MCF 10A (cell line): ENCODE measurements at regions not wholly inside any gene's neighbourhood (a gene's known extent, or its start where the extent isn't known, plus 50 kb on each side); places are given as distances from the start of the nearest gene placed in this dataset.

Experiments
- BruUV-seq: library from RNA; stranded (reverse); fragments of 400-500 nt; replicated peaks from 2 replicates; lab custom pipeline; 2021; lab: Mats Ljungman, UMichigan
- CTCF ChIA-PET: fragments of 300-600 bp; sonication (Branson Sonifier 250); formaldehyde crosslinking; extraction: SDS; loops from one replicate; lab custom pipeline; 2021; ENCODE audit warnings: antibody characterized with exemption, inconsistent platforms; lab: Yijun Ruan, JAX
- POLR2A ChIA-PET: fragments of 300-600, 350-650 bp; sonication (Branson Sonifier 250); formaldehyde crosslinking; extraction: SDS; loops from one replicate; lab custom pipeline; 2020; ENCODE audit warnings: antibody characterized with exemption, inconsistent platforms; lab: Yijun Ruan, JAX
- DNase-seq: peaks from one replicate; pipeline ENCODE4 v3.0.0-alpha.2; 2018; ENCODE audit not compliant: unreplicated experiment
- H3K27ac Mint-ChIP-seq: one replicate; pipeline ENCODE4 v1.8.0; 2022; ENCODE audit warnings: mild to moderate bottlenecking, low read depth, mixed read lengths; ENCODE audit not compliant: unreplicated experiment
- H3K27me3 Mint-ChIP-seq: one replicate; pipeline ENCODE4 v1.8.0; 2022; ENCODE audit warnings: mixed read lengths; ENCODE audit not compliant: insufficient read depth, unreplicated experiment
- H3K36me3 Mint-ChIP-seq: one replicate; pipeline ENCODE4 v1.8.0; 2022; ENCODE audit warnings: mild to moderate bottlenecking, moderate library complexity, mixed read lengths; ENCODE audit not compliant: insufficient read depth, unreplicated experiment
- H3K4me1 Mint-ChIP-seq: one replicate; pipeline ENCODE4 v1.8.0; 2022; ENCODE audit warnings: mixed read lengths; ENCODE audit not compliant: insufficient read depth, unreplicated experiment
- H3K4me3 Mint-ChIP-seq: one replicate; pipeline ENCODE4 v1.8.0; 2022; ENCODE audit warnings: mild to moderate bottlenecking, moderate library complexity, mixed read lengths; ENCODE audit not compliant: unreplicated experiment
- H3K9me3 Mint-ChIP-seq: one replicate; pipeline ENCODE4 v1.8.0; 2022; ENCODE audit warnings: mixed read lengths; ENCODE audit not compliant: unreplicated experiment
- CTCF ChIP-seq: fragments of 200-600 bp; IDR thresholded peaks from one replicate; pipeline ENCODE4 v1.8.0; 2022; ENCODE audit warnings: antibody characterized with exemption, mild to moderate bottlenecking; ENCODE audit not compliant: unreplicated experiment
- intact Hi-C: fragments of 100-400 bp; cut with micrococcal nuclease; formaldehyde crosslinking; loops from 2 replicates; pipeline ENCODE4 v1.14.1; 2022

- no peak for TF ChIP-seq CTCF
- BruUV-seq, result no TSS peak
- Mint-ChIP-seq H3K27ac (no peak overlapping the region), H3K4me1 (peaks cover 8% of the 10 kb centered on the region), H3K36me3 (no peaks in the 10 kb centered on the region), H3K27me3 (no peaks in the 10 kb centered on the region), H3K9me3 (no peaks in the 10 kb centered on the region), H3K4me3 (no peak overlapping the region)
- ChIA-PET POLR2A (no interaction called here), CTCF (no interaction called here)
- no peak for DNase-seq
- intact Hi-C loops, result no loop called here
Measured at GRCh38 chr22:19582033-19582693, 58.0 kb upstream of the CLDN5 start.

GRCh38 chr22:19586922-19587684, 62.9 kb upstream of the CLDN5 start:
- BruUV-seq, result no TSS peak
- TF ChIP-seq CTCF, result no peak
- no peaks in the 10 kb centered on the region for H3K27me3 Mint-ChIP-seq
- no peak overlapping the region for H3K4me3 Mint-ChIP-seq
- CTCF ChIA-PET, result interaction anchor here (0.6 to 0.7 kb wide), 3 partner anchors 12 to 639 kb away, joined by 3 to 4 read pairs (median 3); no protein-coding TSS in a partner anchor
- intact Hi-C loops, result no loop called here
- peaks cover 4% of the 10 kb centered on the region for H3K36me3 Mint-ChIP-seq
- H3K27ac Mint-ChIP-seq, result no peak overlapping the region
- no peaks in the 10 kb centered on the region for H3K4me1 Mint-ChIP-seq
- no peaks in the 10 kb centered on the region for H3K9me3 Mint-ChIP-seq
- POLR2A ChIA-PET, result no interaction called here
- no peak for DNase-seq

GRCh38 chr22:19590696-19591095, 66.5 kb upstream of the CLDN5 start:
- peaks cover 4% of the 10 kb centered on the region for H3K36me3 Mint-ChIP-seq
- no peak overlapping the region for H3K27ac Mint-ChIP-seq
- intact Hi-C loops, result no loop called here
- ChIA-PET POLR2A (no interaction called here), CTCF (interaction anchor here (1.3 kb wide), 1 partner anchor 12 kb away, joined by 6 read pairs; no protein-coding TSS in a partner anchor)
- no peak for TF ChIP-seq CTCF
- no peaks in the 10 kb centered on the region for H3K4me1 Mint-ChIP-seq
- no TSS peak for BruUV-seq
- H3K9me3 Mint-ChIP-seq, result no peaks in the 10 kb centered on the region
- H3K27me3 Mint-ChIP-seq, result no peaks in the 10 kb centered on the region
- no peak for DNase-seq
- no peak overlapping the region for H3K4me3 Mint-ChIP-seq

- Mint-ChIP-seq H3K36me3 (peaks cover 4% of the 10 kb centered on the region), H3K4me1 (no peaks in the 10 kb centered on the region), H3K9me3 (no peaks in the 10 kb centered on the region), H3K4me3 (no peak overlapping the region), H3K27ac (no peak overlapping the region), H3K27me3 (no peaks in the 10 kb centered on the region)
- intact Hi-C loops, result no loop called here
- BruUV-seq, result no TSS peak
- ChIA-PET CTCF (interaction anchor here (1.3 kb wide), 1 partner anchor 12 kb away, joined by 6 read pairs; no protein-coding TSS in a partner anchor), POLR2A (no interaction called here)
- DNase-seq, result no peak
- no peak for TF ChIP-seq CTCF
Measured at GRCh38 chr22:19591568-19591967, 67.4 kb upstream of the CLDN5 start.
